GM12864 (cell line): ENCODE measurements at regions not wholly inside any gene's neighbourhood (a gene's known extent, or its start where the extent isn't known, plus 50 kb on each side); places are given as distances from the start of the nearest gene placed in this dataset.
A peak's percentile ranks its signal among the peaks of the same experiment; 100 is the strongest.
"Not testable (repeated sequence)": the region's sequence is repeated elsewhere in the genome, so short reads cannot be mapped to it uniquely, and the experiment has no call there.

Experiments
- DNase-seq: peaks from one replicate; pipeline ENCODE4 v3.0.0-alpha.2; 2011; ENCODE audit warnings: low read depth
- H3K4me3 ChIP-seq: 2 replicates; pipeline ENCODE4 v1.5.1; 2011; ENCODE audit warnings: mild to moderate bottlenecking, low read depth, low read length, control low read depth
- CTCF ChIP-seq: IDR thresholded peaks from 2 replicates; pipeline ENCODE4 v1.5.1; 2011; ENCODE audit warnings: low read depth, mild to moderate bottlenecking, moderate library complexity, low read length, control low read depth, inconsistent platforms; ENCODE audit errors: missing control alignments

- TF ChIP-seq CTCF: peak; percentile 79
- DNase-seq: no peak
- H3K4me3 ChIP-seq: no peak overlapping the region
These were observed 77.3 kb upstream of the PHLPP1 start for GRCh38 chr18:62637807-62638687.

- no peak overlapping the region for H3K4me3 ChIP-seq
- TF ChIP-seq CTCF: no peak
- DNase-seq: no peak
These were observed 72.2 kb upstream of the PHLPP1 start for GRCh38 chr18:62643181-62643580.

GRCh38 chr18:62644773-62645172 is 70.6 kb upstream of the PHLPP1 start:
- H3K4me3 ChIP-seq: no peak overlapping the region
- no peak for DNase-seq
- no peak for TF ChIP-seq CTCF

- TF ChIP-seq CTCF: no peak
- no peak for DNase-seq
- H3K4me3 ChIP-seq: no peak overlapping the region
These were observed 68.2 kb upstream of the PHLPP1 start for GRCh38 chr18:62647179-62647578.

- DNase-seq: no peak
- TF ChIP-seq CTCF: no peak
- no peak overlapping the region for H3K4me3 ChIP-seq
These were observed 67.2 kb upstream of the PHLPP1 start for GRCh38 chr18:62648045-62648678.

- peak overlapping the region; percentile 39 for H3K4me3 ChIP-seq
These were observed 63.9 kb upstream of the PHLPP1 start for GRCh38 chr18:62651276-62652056.

GRCh38 chr18:62652057-62652629 is 63.2 kb upstream of the PHLPP1 start:
- DNase-seq: not testable (repeated sequence)
- H3K4me3 ChIP-seq: peak overlapping the region; percentile 39

More at GRCh38 chr18:62651276-62652056, 63.9 kb upstream of the PHLPP1 start:
- no peak for DNase-seq
- TF ChIP-seq CTCF: no peak
